Left lobe of liver (tissue), 2 donors: ENCODE measurements at regions not wholly inside any gene's neighbourhood (a gene's known extent, or its start where the extent isn't known, plus 50 kb on each side); places are given as distances from the start of the nearest gene placed in this dataset.

ENCODE experiments used
- ATAC-seq: fragments of 200-7000 bp; cut with Tn5 transposase; one replicate; pipeline ENCODE4 v1.9.1; 2020; ENCODE audit warnings: mild to moderate bottlenecking, moderate library complexity
- DNase-seq: peaks from one replicate; pipeline ENCODE4 v3.0.0-alpha.2; 2020; ENCODE audit warnings: low spot score
- donor health status: DM: no; HTN: no; CAD: no; lungs with moderate emphysema.
- donor health status: DM: no; HTN: yes; CAD: no.

GRCh38 chr17:27973258-27974044 lies 69.0 kb upstream of the NLK start:
- DNase-seq (no peak), ATAC-seq (no peak)

- no peak for DNase-seq
- no peak for ATAC-seq
Observed at GRCh38 chr17:27974045-27974436, 68.4 kb upstream of the NLK start.

- ATAC-seq (no peak), DNase-seq (no peak)
Observed at GRCh38 chr17:27974531-27975145, 67.8 kb upstream of the NLK start.

- ATAC-seq: no peak
- no peak for DNase-seq
Observed at GRCh38 chr17:27975146-27976011, 67.1 kb upstream of the NLK start.

- DNase-seq (no peak), ATAC-seq (no peak)
Observed at GRCh38 chr17:27976331-27976730, 66.1 kb upstream of the NLK start.

GRCh38 chr17:27977751-27978688 lies 64.5 kb upstream of the NLK start:
- DNase-seq: no peak

GRCh38 chr17:27978689-27979175 lies 63.7 kb upstream of the NLK start:
- DNase-seq (no peak), ATAC-seq (no peak)

More at GRCh38 chr17:27977751-27978688, 64.5 kb upstream of the NLK start:
- ATAC-seq: no peak

GRCh38 chr17:27980043-27980442 lies 62.4 kb upstream of the NLK start:
- no peak for DNase-seq
- peak; percentile 13 for ATAC-seq

- DNase-seq (no peak), ATAC-seq (no peak)
Observed at GRCh38 chr17:27981978-27982377, 60.5 kb upstream of the NLK start.

- ATAC-seq: no peak
- no peak for DNase-seq
Observed at GRCh38 chr17:27982688-27983087, 59.8 kb upstream of the NLK start.

- ATAC-seq (no peak), DNase-seq (no peak)
Observed at GRCh38 chr17:27983853-27984252, 58.6 kb upstream of the NLK start.

GRCh38 chr17:27984404-27984803 lies 58.1 kb upstream of the NLK start:
- DNase-seq (no peak), ATAC-seq (no peak)

- no peak for ATAC-seq
- no peak for DNase-seq
Observed at GRCh38 chr17:27984816-27985215, 57.7 kb upstream of the NLK start.

- DNase-seq (no peak), ATAC-seq (no peak)
Observed at GRCh38 chr17:27985306-27985705, 57.2 kb upstream of the NLK start.

- DNase-seq: no peak
- no peak for ATAC-seq
Observed at GRCh38 chr17:27985736-27986399, 56.6 kb upstream of the NLK start.

GRCh38 chr17:27986805-27987684 lies 55.4 kb upstream of the NLK start:
- DNase-seq (no peak), ATAC-seq (no peak)

- ATAC-seq (no peak), DNase-seq (no peak)
Observed at GRCh38 chr17:27989046-27989445, 53.4 kb upstream of the NLK start.

- ATAC-seq: no peak
- DNase-seq: no peak
Observed at GRCh38 chr17:27990100-27990499, 52.4 kb upstream of the NLK start.

GRCh38 chr17:27990979-27991378 lies 51.5 kb upstream of the NLK start:
- DNase-seq (no peak), ATAC-seq (no peak)
